Lung (tissue), 11 donors: ENCODE measurements at regions not wholly inside any gene's neighbourhood (a gene's known extent, or its start where the extent isn't known, plus 50 kb on each side); places are given as distances from the start of the nearest gene placed in this dataset.

Experiments
- ATAC-seq: fragments of 200-7000 bp; cut with Tn5 transposase; one replicate; pipeline ENCODE4 v1.9.1; 2020; ENCODE audit warnings: moderate number of reproducible peaks; ENCODE audit not compliant: insufficient read depth, low FRiP score
- DNase-seq, 3 donors: peaks; one replicate each; pipeline ENCODE4 v3.0.0-alpha.2; 2013 to 2017
- H3K27ac ChIP-seq, 2 donors: one replicate each; pipeline ENCODE4 v1.5.1; 2013; ENCODE audit warnings: mild to moderate bottlenecking in 2 of 2, moderate library complexity in 2 of 2, control low read depth in 1 of 2, inconsistent platforms in 1 of 2, low read depth in 1 of 2, low read length in 1 of 2
- H3K27me3 ChIP-seq, 3 donors: one replicate each; pipeline ENCODE4 v1.5.1; 2013; ENCODE audit warnings: low read length in 2 of 3; ENCODE audit not compliant: control insufficient read depth in 3 of 3, insufficient read depth in 3 of 3
- H3K36me3 ChIP-seq, 4 donors: one replicate each; pipeline ENCODE4 v1.5.1; 2013; ENCODE audit warnings: low read length in 4 of 4, mild to moderate bottlenecking in 1 of 4, moderate library complexity in 1 of 4; ENCODE audit not compliant: control insufficient read depth in 4 of 4, insufficient read depth in 4 of 4
- H3K4me1 ChIP-seq, 5 donors: one replicate each; pipeline ENCODE4 v1.5.1; 2013; ENCODE audit warnings: low read length in 5 of 5, mild to moderate bottlenecking in 2 of 5, moderate library complexity in 1 of 5; ENCODE audit not compliant: control insufficient read depth in 5 of 5, insufficient read depth in 5 of 5
- H3K4me3 ChIP-seq: one replicate; pipeline ENCODE4 v1.5.1; 2013; ENCODE audit warnings: mild to moderate bottlenecking, control low read depth, moderate library complexity
- H3K9ac ChIP-seq, 2 donors: one replicate each; pipeline ENCODE4 v1.5.1; 2013; ENCODE audit warnings: low read length in 2 of 2, control low read depth in 1 of 2; ENCODE audit not compliant: insufficient read depth in 1 of 2
- H3K9me3 ChIP-seq, 4 donors: one replicate each; pipeline ENCODE4 v1.5.1; 2013; ENCODE audit warnings: low read length in 3 of 4, mild to moderate bottlenecking in 1 of 4, moderate library complexity in 1 of 4; ENCODE audit not compliant: control insufficient read depth in 4 of 4, insufficient read depth in 3 of 4
- CTCF ChIP-seq: IDR thresholded peaks from 2 replicates; pipeline ENCODE4 v1.5.1; 2012; ENCODE audit warnings: mild to moderate bottlenecking; ENCODE audit errors: control extremely low read depth, extremely low read depth
- WGBS, 2 donors: extraction: QIAGEN DNeasy Blood & Tissue Kit; methylation state at CpG; one replicate each; pipeline ENCODE4 v1.1.7; 2013; 5-methylcytosine and 5-hydroxymethylcytosine counted together
- donor health status: control.
- donor health status: control.
- donor health status: Bipolar disorder and iron deficiency.
- donor health status: healthy.
- donor health status: DM: yes; HTN: yes; CAD: no.

GRCh38 chr1:59143133-59143487 lies 153.8 kb upstream of the FGGY start:
- Histone ChIP-seq H3K36me3 (no peaks in the 10 kb centered on the region), H3K27me3 (no peaks in the 10 kb centered on the region), H3K4me3 (no peak overlapping the region), H3K9ac (no peak overlapping the region), H3K27ac (peak overlapping the region in 1 of 2 donors; percentile 60), H3K4me1 (peaks cover 0 to 29% (median 8%) of the 10 kb centered on the region in 5 donors), H3K9me3 (no peaks in the 10 kb centered on the region)
- WGBS, 2 donors = 20 to 25% methylated on average over 2 of the region's 2 CpGs
- peak in 2 of 3 donors; percentile 25 to 57 for DNase-seq
- no peak for TF ChIP-seq CTCF
- peak; percentile 37 for ATAC-seq

DNA sequence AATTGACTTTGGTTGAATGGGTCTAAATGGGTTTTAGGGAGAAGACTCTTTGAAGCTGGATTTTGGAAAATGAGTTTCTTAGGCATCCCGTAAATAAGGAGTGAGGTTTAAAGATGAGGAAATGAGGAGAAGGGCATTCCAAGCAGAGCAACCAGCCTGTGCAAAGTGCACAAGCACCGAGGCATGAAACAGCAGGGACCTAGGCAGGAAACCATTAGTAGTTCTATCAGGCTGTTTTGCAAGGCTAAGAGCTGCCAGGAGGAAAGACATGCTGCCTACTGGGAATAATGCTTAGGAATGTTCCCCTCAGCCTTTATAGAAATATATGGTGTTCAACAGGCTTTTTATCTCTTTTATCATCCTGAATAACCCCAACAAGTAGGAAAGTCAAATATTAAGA lies 153.1 kb upstream of the FGGY start:
- H3K4me3 ChIP-seq = no peak overlapping the region
- 61 to 70% methylated on average over 2 of the region's 2 CpGs for WGBS, 2 donors
- no peaks in the 10 kb centered on the region for H3K36me3 ChIP-seq
- peaks cover 0 to 23% (median 8%) of the 10 kb centered on the region in 5 donors for H3K4me1 ChIP-seq
- TF ChIP-seq CTCF = no peak
- DNase-seq (peak in 1 of 3 donors; percentile 26), ATAC-seq (no peak)
- H3K9ac ChIP-seq = no peak overlapping the region
- H3K9me3 ChIP-seq = no peaks in the 10 kb centered on the region
- H3K27me3 ChIP-seq = no peaks in the 10 kb centered on the region
- H3K27ac ChIP-seq = no peak overlapping the region

- no peak overlapping the region for H3K4me3 ChIP-seq
- H3K36me3 ChIP-seq = no peaks in the 10 kb centered on the region
- H3K27me3 ChIP-seq = no peaks in the 10 kb centered on the region
- DNase-seq (no peak), ATAC-seq (no peak)
- H3K9me3 ChIP-seq = no peaks in the 10 kb centered on the region
- peaks cover 0 to 20% (median 8%) of the 10 kb centered on the region in 5 donors for H3K4me1 ChIP-seq
- TF ChIP-seq CTCF = no peak
- no peak overlapping the region for H3K27ac ChIP-seq
- 96 to 100% methylated on average over 2 of the region's 2 CpGs for WGBS, 2 donors
- no peak overlapping the region for H3K9ac ChIP-seq
Observed at GRCh38 chr1:59144959-59145358, 151.9 kb upstream of the FGGY start.

- Histone ChIP-seq H3K9ac (no peak overlapping the region), H3K27me3 (no peaks in the 10 kb centered on the region), H3K9me3 (no peaks in the 10 kb centered on the region), H3K36me3 (no peaks in the 10 kb centered on the region), H3K4me3 (no peak overlapping the region), H3K27ac (no peak overlapping the region), H3K4me1 (peaks cover 0 to 18% (median 8%) of the 10 kb centered on the region in 5 donors)
- no peak for DNase-seq
- ATAC-seq = no peak
- no peak for TF ChIP-seq CTCF
- WGBS, 2 donors = 76 to 83% methylated on average over 4 of the region's 4 CpGs
Observed at GRCh38 chr1:59146056-59146455, 150.8 kb upstream of the FGGY start.
